ENCODE measurements at regions not wholly inside any gene's neighbourhood (a gene's known extent, or its start where the extent isn't known, plus 50 kb on each side); places are given as distances from the start of the nearest gene placed in this dataset.

- no peaks in the 10 kb centered on the region for H3K36me3 ChIP-seq (ENCODE audit: control insufficient read depth, insufficient read depth, low read length)
- DNase-seq (ENCODE audit: low read depth) (no peak), FAIRE-seq (no peak)
- no peak for TF ChIP-seq CTCF (IDR thresholded peaks at IDR 0.05; ENCODE audit: insufficient read depth, low read length, severe bottlenecking)
- H3K27me3 ChIP-seq (ENCODE audit: control insufficient read depth, insufficient read depth, low read length), result no peaks in the 10 kb centered on the region
- no peak overlapping the region for H3K4me3 ChIP-seq (ENCODE audit: low read depth, low read length)
Observed at GRCh38 chrX:122154019-122154418, 1030.1 kb upstream of the GRIA3 start.

- Histone ChIP-seq H3K36me3 (ENCODE audit: control insufficient read depth, insufficient read depth, low read length) (no peaks in the 10 kb centered on the region), H3K27me3 (ENCODE audit: control insufficient read depth, insufficient read depth, low read length) (no peaks in the 10 kb centered on the region), H3K4me3 (ENCODE audit: low read depth, low read length) (no peak overlapping the region)
- DNase-seq (ENCODE audit: low read depth) (no peak), FAIRE-seq (no peak)
- TF ChIP-seq CTCF (IDR thresholded peaks at IDR 0.05; ENCODE audit: insufficient read depth, low read length, severe bottlenecking), result no peak
Observed at GRCh38 chrX:122168241-122168640, 1015.8 kb upstream of the GRIA3 start.

DNA sequence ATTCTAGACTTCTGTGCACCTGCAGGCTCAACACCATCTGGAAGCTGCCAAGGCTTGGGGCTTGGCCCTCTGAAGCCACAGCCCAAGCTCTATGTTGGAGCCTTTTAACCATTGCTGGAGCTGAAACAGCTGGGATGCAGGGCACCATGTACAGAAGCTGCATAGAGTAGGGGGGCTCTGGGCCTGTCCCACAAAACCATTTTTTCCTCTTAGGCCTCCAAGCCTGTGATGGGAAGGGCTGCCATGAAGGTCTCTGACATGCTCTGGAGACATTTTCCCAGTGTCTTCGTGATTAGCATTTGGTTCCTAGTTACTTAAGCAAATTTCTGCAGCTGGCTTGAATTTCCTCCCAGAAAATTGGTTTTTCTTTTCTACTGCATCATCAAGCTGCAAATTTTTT, 999.3 kb upstream of the GRIA3 start:
- DNase-seq (ENCODE audit: low read depth) (no peak), FAIRE-seq (no peak)
- no peak overlapping the region for H3K4me3 ChIP-seq (ENCODE audit: low read depth, low read length)
- no peaks in the 10 kb centered on the region for H3K36me3 ChIP-seq (ENCODE audit: control insufficient read depth, insufficient read depth, low read length)
- no peaks in the 10 kb centered on the region for H3K27me3 ChIP-seq (ENCODE audit: control insufficient read depth, insufficient read depth, low read length)
- TF ChIP-seq CTCF (IDR thresholded peaks at IDR 0.05; ENCODE audit: insufficient read depth, low read length, severe bottlenecking), result no peak

- H3K36me3 ChIP-seq (ENCODE audit: control insufficient read depth, insufficient read depth, low read length), result no peaks in the 10 kb centered on the region
- DNase-seq (ENCODE audit: low read depth) (no peak), FAIRE-seq (no peak)
- no peaks in the 10 kb centered on the region for H3K27me3 ChIP-seq (ENCODE audit: control insufficient read depth, insufficient read depth, low read length)
- TF ChIP-seq CTCF (IDR thresholded peaks at IDR 0.05; ENCODE audit: insufficient read depth, low read length, severe bottlenecking), result no peak
- no peak overlapping the region for H3K4me3 ChIP-seq (ENCODE audit: low read depth, low read length)
Observed at GRCh38 chrX:122187069-122187713, 996.9 kb upstream of the GRIA3 start.

DNA sequence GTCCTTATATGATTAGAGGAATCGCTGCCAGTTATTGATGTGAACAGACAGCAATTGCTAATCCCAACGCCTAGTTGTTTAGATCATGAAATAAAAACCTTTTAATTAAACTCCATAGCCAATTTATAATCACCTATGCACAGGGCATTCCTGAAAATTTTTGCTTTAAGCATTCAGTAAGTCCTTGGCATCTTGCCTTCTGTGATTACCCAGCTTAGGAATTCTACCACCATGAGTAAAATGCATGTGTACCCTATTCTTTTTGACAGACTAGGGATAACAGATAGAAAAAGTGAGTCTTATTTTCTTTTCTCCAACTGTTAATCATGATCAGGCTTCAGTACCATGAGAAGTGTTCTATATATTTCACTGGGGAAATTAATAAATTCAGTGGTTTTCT, 995.3 kb upstream of the GRIA3 start:
- Histone ChIP-seq H3K36me3 (ENCODE audit: control insufficient read depth, insufficient read depth, low read length) (no peaks in the 10 kb centered on the region), H3K27me3 (ENCODE audit: control insufficient read depth, insufficient read depth, low read length) (no peaks in the 10 kb centered on the region), H3K4me3 (ENCODE audit: low read depth, low read length) (no peak overlapping the region)
- DNase-seq (ENCODE audit: low read depth), result peak; percentile 67
- no peak for FAIRE-seq
- no peak for TF ChIP-seq CTCF (IDR thresholded peaks at IDR 0.05; ENCODE audit: insufficient read depth, low read length, severe bottlenecking)

- H3K4me3 ChIP-seq (ENCODE audit: low read depth, low read length), result no peak overlapping the region
- no peak for TF ChIP-seq CTCF (IDR thresholded peaks at IDR 0.05; ENCODE audit: insufficient read depth, low read length, severe bottlenecking)
- H3K36me3 ChIP-seq (ENCODE audit: control insufficient read depth, insufficient read depth, low read length), result no peaks in the 10 kb centered on the region
- no peak for DNase-seq (ENCODE audit: low read depth)
- FAIRE-seq, result no peak
- H3K27me3 ChIP-seq (ENCODE audit: control insufficient read depth, insufficient read depth, low read length), result no peaks in the 10 kb centered on the region
Observed at GRCh38 chrX:122196343-122196742, 987.7 kb upstream of the GRIA3 start.
